ENCODE measurements at regions not wholly inside any gene's neighbourhood (a gene's known extent, or its start where the extent isn't known, plus 50 kb on each side); places are given as distances from the start of the nearest gene placed in this dataset.

DNA sequence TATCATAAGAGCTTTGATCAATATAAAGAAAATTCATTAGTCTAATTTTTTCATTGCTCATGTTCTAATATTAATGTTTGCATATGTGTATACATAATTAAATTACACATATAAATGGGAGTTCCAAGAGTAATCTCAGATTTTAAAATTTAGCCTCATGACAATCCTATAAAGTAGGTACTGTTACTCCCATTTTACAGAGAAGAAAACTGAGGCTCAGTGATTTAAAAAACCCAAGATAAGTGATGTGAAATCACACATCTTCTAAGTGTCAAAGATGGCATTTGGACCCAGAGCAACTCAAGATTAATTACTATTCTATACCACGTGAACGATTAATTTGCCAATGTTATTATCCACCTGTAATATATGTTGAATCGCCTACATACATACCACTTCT, 122.3 kb downstream of the TM2D1 start:
- WGBS, 2 donors = 72 to 84% methylated on average over 3 of the region's 3 CpGs
- no peak for DNase-seq
- Histone ChIP-seq H3K36me3 (replicated peaks in 1 of 2; ENCODE audit: insufficient read depth in 1 of 2, low read depth in 2 of 2) (no peaks in the 10 kb centered on the region), H3K27ac (no peak overlapping the region), H3K4me3 (no peak overlapping the region), H3K4me1 (no peaks in the 10 kb centered on the region), H3K27me3 (no peaks in the 10 kb centered on the region), H3K9me3 (no peaks in the 10 kb centered on the region)
- ATAC-seq = no peak
- TF ChIP-seq POLR2A (IDR thresholded peaks at IDR 0.05) = no peak
- intact Hi-C loops (cut with DNase I) = no loop called here

- DNase-seq (no peak), ATAC-seq (no peak)
- H3K4me1 ChIP-seq = no peaks in the 10 kb centered on the region
- 75 to 95% methylated on average over 2 of the region's 2 CpGs for WGBS, 2 donors
- no peaks in the 10 kb centered on the region for H3K27me3 ChIP-seq
- no peak overlapping the region for H3K27ac ChIP-seq
- TF ChIP-seq, protein P1, sequence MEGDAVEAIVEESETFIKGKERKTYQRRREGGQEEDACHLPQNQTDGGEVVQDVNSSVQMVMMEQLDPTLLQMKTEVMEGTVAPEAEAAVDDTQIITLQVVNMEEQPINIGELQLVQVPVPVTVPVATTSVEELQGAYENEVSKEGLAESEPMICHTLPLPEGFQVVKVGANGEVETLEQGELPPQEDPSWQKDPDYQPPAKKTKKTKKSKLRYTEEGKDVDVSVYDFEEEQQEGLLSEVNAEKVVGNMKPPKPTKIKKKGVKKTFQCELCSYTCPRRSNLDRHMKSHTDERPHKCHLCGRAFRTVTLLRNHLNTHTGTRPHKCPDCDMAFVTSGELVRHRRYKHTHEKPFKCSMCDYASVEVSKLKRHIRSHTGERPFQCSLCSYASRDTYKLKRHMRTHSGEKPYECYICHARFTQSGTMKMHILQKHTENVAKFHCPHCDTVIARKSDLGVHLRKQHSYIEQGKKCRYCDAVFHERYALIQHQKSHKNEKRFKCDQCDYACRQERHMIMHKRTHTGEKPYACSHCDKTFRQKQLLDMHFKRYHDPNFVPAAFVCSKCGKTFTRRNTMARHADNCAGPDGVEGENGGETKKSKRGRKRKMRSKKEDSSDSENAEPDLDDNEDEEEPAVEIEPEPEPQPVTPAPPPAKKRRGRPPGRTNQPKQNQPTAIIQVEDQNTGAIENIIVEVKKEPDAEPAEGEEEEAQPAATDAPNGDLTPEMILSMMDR (IDR thresholded peaks at IDR 0.05) = no peak
- no peak for TF ChIP-seq POLR2A (IDR thresholded peaks at IDR 0.05)
- intact Hi-C loops (cut with DNase I) = no loop called here
- H3K9me3 ChIP-seq = no peaks in the 10 kb centered on the region
- no peak overlapping the region for H3K4me3 ChIP-seq
- H3K36me3 ChIP-seq (replicated peaks in 1 of 2; ENCODE audit: insufficient read depth in 1 of 2, low read depth in 2 of 2) = no peaks in the 10 kb centered on the region
Observed at GRCh38 chr1:61597601-61598000, 127.3 kb downstream of the TM2D1 start.

GRCh38 chr1:61593331-61593730, 131.6 kb downstream of the TM2D1 start:
- no peak overlapping the region for H3K4me3 ChIP-seq
- DNase-seq = no peak
- no peaks in the 10 kb centered on the region for H3K9me3 ChIP-seq
- intact Hi-C loops (cut with DNase I) = no loop called here
- no peak overlapping the region for H3K27ac ChIP-seq
- no peak for TF ChIP-seq POLR2A (IDR thresholded peaks at IDR 0.05)
- TF ChIP-seq, protein P1 (IDR thresholded peaks at IDR 0.05) = no peak
- H3K36me3 ChIP-seq (replicated peaks in 1 of 2; ENCODE audit: insufficient read depth in 1 of 2, low read depth in 2 of 2) = no peaks in the 10 kb centered on the region
- H3K4me1 ChIP-seq = peaks cover 8% of the 10 kb centered on the region
- no peaks in the 10 kb centered on the region for H3K27me3 ChIP-seq
- no peak for ATAC-seq
- 93% methylated on average over 4 of the region's 4 CpGs for WGBS, 2 donors

- peaks cover 8% of the 10 kb centered on the region for H3K4me1 ChIP-seq
- H3K36me3 ChIP-seq (replicated peaks in 1 of 2; ENCODE audit: insufficient read depth in 1 of 2, low read depth in 2 of 2) = no peaks in the 10 kb centered on the region
- no peak overlapping the region for H3K4me3 ChIP-seq
- ATAC-seq = peak; percentile 34
- no peak overlapping the region for H3K27ac ChIP-seq
- H3K9me3 ChIP-seq = no peaks in the 10 kb centered on the region
- peak in 1 of 4 donors; percentile 4 for DNase-seq
- H3K27me3 ChIP-seq = no peaks in the 10 kb centered on the region
- WGBS, 2 donors = 80 to 85% methylated on average over 9 of the region's 9 CpGs
- intact Hi-C loops (cut with DNase I) = no loop called here
- TF ChIP-seq, protein P1 (IDR thresholded peaks at IDR 0.05) = no peak
- TF ChIP-seq POLR2A (IDR thresholded peaks at IDR 0.05) = no peak
Observed at GRCh38 chr1:61591351-61591750, 133.6 kb downstream of the TM2D1 start.

DNA sequence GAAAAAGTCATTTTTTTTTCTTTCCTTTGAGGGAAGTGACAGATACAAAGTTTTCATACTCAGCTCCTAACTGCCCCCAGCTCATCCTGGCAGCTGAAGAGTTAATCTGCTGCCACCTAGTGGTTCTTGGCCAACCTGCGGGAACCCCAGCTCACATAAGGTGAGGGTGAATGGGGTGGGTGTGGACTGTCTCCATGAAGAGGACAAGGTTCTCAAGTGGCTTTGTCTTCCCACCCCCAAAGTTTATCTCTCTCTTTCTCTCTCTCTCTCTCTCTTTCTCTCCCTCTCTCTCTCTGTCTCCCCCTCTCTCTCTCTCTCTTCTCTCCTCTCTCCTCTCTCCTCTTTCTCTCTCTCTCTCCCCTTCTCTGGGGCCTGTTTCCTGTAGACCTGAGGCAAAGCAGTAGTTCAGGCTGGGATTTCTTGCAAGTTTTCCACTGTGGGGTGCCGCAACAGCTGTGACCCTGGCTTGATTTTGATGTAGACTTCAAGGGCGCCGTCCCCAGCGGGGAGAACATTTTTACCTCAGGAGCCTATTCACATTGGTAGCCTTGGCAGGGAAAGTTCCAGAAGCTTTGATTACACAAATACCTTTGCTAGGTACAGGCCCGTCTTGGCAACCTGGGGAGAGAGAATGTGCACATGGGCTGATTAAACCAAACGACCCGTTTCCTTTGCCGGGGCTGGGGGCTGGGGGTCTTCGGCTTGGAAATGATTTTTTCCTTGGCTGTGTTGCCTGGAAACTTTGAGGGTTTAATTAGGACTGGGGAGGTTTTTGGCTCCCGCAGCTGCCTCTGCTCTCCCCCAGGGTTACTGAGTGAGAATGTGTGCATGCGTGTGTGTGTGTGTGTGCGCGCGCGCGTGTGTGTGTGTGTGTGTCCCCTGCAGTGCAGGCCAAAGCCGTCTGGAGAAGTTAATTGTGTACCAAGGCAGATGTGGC, 135.9 kb downstream of the TM2D1 start:
- ATAC-seq = peak; percentile 81
- Histone ChIP-seq H3K4me3 (no peak overlapping the region), H3K9me3 (no peaks in the 10 kb centered on the region), H3K27me3 (no peaks in the 10 kb centered on the region), H3K27ac (no peak overlapping the region), H3K36me3 (replicated peaks in 1 of 2; ENCODE audit: insufficient read depth in 1 of 2, low read depth in 2 of 2) (no peaks in the 10 kb centered on the region), H3K4me1 (peaks cover 8% of the 10 kb centered on the region)
- TF ChIP-seq, protein P1 (IDR thresholded peaks at IDR 0.05) = peak; percentile 66 to 87 (median 79)
- no peak for TF ChIP-seq POLR2A (IDR thresholded peaks at IDR 0.05)
- DNase-seq = peak; percentile 69 to 77 (median 70)
- WGBS, 2 donors = 44 to 52% methylated on average over 16 to 18 of the region's 18 CpGs
- intact Hi-C loops (cut with DNase I) = no loop called here

All from body of pancreas (tissue), 4 donors.